ENCODE measurements at regions not wholly inside any gene's neighbourhood (a gene's known extent, or its start where the extent isn't known, plus 50 kb on each side); places are given as distances from the start of the nearest gene placed in this dataset.

GRCh38 chr1:58933599-58933926, 149.7 kb upstream of the JUN start:
- peaks cover 0 to 3% (median 0%) of the 10 kb centered on the region in 9 donors for H3K9me3 Mint-ChIP-seq
- POLR2A ChIA-PET, result no interaction called here
- DNase-seq (no peak), ATAC-seq (no peak)
- peaks cover 0 to 4% (median 0%) of the 10 kb centered on the region in 5 donors for H3K27me3 Mint-ChIP-seq
- H3K36me3 Mint-ChIP-seq, result no peaks in the 10 kb centered on the region
- no peak overlapping the region for H3K4me3 Mint-ChIP-seq
- H3K4me1 Mint-ChIP-seq, result peaks cover 27 to 48% (median 38%) of the 10 kb centered on the region in 4 donors
- no peak overlapping the region for H3K27ac Mint-ChIP-seq

- Mint-ChIP-seq H3K27ac (no peak overlapping the region), H3K27me3 (no peaks in the 10 kb centered on the region), H3K36me3 (no peaks in the 10 kb centered on the region), H3K4me3 (no peak overlapping the region), H3K4me1 (peaks cover 27 to 49% (median 41%) of the 10 kb centered on the region in 4 donors), H3K9me3 (peaks cover 0 to 3% (median 0%) of the 10 kb centered on the region in 9 donors)
- DNase-seq (no peak), ATAC-seq (no peak)
- POLR2A ChIA-PET, result interaction anchor here (0.7 kb wide), 2 partner anchors 8 to 97 kb away, joined by 5 read pairs; no protein-coding TSS in a partner anchor
These were observed 150.9 kb upstream of the JUN start for GRCh38 chr1:58934706-58935105.

- no peaks in the 10 kb centered on the region for H3K36me3 Mint-ChIP-seq
- H3K27ac Mint-ChIP-seq, result no peak overlapping the region
- DNase-seq (no peak), ATAC-seq (no peak)
- POLR2A ChIA-PET, result no interaction called here
- H3K27me3 Mint-ChIP-seq, result no peaks in the 10 kb centered on the region
- no peak overlapping the region for H3K4me3 Mint-ChIP-seq
- peaks cover 44 to 62% (median 56%) of the 10 kb centered on the region in 4 donors for H3K4me1 Mint-ChIP-seq
- peaks cover 0 to 3% (median 0%) of the 10 kb centered on the region in 9 donors for H3K9me3 Mint-ChIP-seq
These were observed 153.1 kb upstream of the JUN start for GRCh38 chr1:58936973-58937372.

- Mint-ChIP-seq H3K27me3 (no peaks in the 10 kb centered on the region), H3K36me3 (no peaks in the 10 kb centered on the region), H3K27ac (no peak overlapping the region), H3K4me3 (no peak overlapping the region), H3K4me1 (peaks cover 50 to 64% (median 59%) of the 10 kb centered on the region in 4 donors), H3K9me3 (no peaks in the 10 kb centered on the region)
- POLR2A ChIA-PET, result interaction anchor here (1.0 kb wide), 1 partner anchor 55 kb away, joined by 3 read pairs; no protein-coding TSS in a partner anchor
- ATAC-seq (no peak), DNase-seq (no peak)
These were observed 155.3 kb upstream of the JUN start for GRCh38 chr1:58939146-58939545.

- Mint-ChIP-seq H3K4me3 (peak overlapping the region in 2 of 10 donors; percentile 1 to 79), H3K9me3 (no peaks in the 10 kb centered on the region), H3K27me3 (no peaks in the 10 kb centered on the region), H3K4me1 (peaks cover 57 to 69% (median 66%) of the 10 kb centered on the region in 4 donors), H3K36me3 (no peaks in the 10 kb centered on the region), H3K27ac (no peak overlapping the region)
- ATAC-seq (no peak), DNase-seq (no peak)
- POLR2A ChIA-PET, result interaction anchor here (0.9 to 1.0 kb wide), 2 partner anchors 55 to 107 kb away, joined by 3 read pairs; no protein-coding TSS in a partner anchor
These were observed 156.0 kb upstream of the JUN start for GRCh38 chr1:58939666-58940370.

GRCh38 chr1:58941471-58942289, 157.8 kb upstream of the JUN start:
- peaks cover 58 to 83% (median 77%) of the 10 kb centered on the region in 4 donors for H3K4me1 Mint-ChIP-seq
- ATAC-seq, result peak; percentile 86
- peak overlapping the region; percentile 63 to 86 (median 78) for H3K4me3 Mint-ChIP-seq
- POLR2A ChIA-PET, result interaction anchor here (0.8 to 2.5 kb wide), 11 partner anchors 10 to 355 kb away, joined by 3 to 13 read pairs (median 5); partner anchors contain the start of gene JUN
- peak in 7 of 10 donors; percentile 16 to 78 (median 42) for DNase-seq
- no peaks in the 10 kb centered on the region for H3K36me3 Mint-ChIP-seq
- peak overlapping the region in 9 of 10 donors; percentile 38 to 89 (median 80) for H3K27ac Mint-ChIP-seq
- no peaks in the 10 kb centered on the region for H3K27me3 Mint-ChIP-seq
- H3K9me3 Mint-ChIP-seq, result no peaks in the 10 kb centered on the region

GRCh38 chr1:58942759-58943191, 158.9 kb upstream of the JUN start:
- Mint-ChIP-seq H3K27ac (peak overlapping the region; percentile 41 to 89 (median 80)), H3K36me3 (no peaks in the 10 kb centered on the region), H3K9me3 (no peaks in the 10 kb centered on the region), H3K27me3 (no peaks in the 10 kb centered on the region), H3K4me3 (peak overlapping the region; percentile 63 to 86 (median 78)), H3K4me1 (peaks cover 59 to 79% (median 76%) of the 10 kb centered on the region in 4 donors)
- ATAC-seq (peak; percentile 50 to 55), DNase-seq (peak in 4 of 10 donors; percentile 21 to 60 (median 41))
- POLR2A ChIA-PET, result interaction anchor here (0.6 to 2.5 kb wide), 10 partner anchors 8 to 161 kb away, joined by 3 to 13 read pairs (median 5); partner anchors contain the start of gene JUN

- Mint-ChIP-seq H3K4me1 (peaks cover 67 to 84% (median 81%) of the 10 kb centered on the region in 4 donors), H3K27ac (peak overlapping the region in 8 of 10 donors; percentile 5 to 80 (median 64)), H3K4me3 (peak overlapping the region in 5 of 10 donors; percentile 34 to 86 (median 75)), H3K36me3 (no peaks in the 10 kb centered on the region), H3K9me3 (no peaks in the 10 kb centered on the region), H3K27me3 (no peaks in the 10 kb centered on the region)
- POLR2A ChIA-PET, result no interaction called here
- no peak for ATAC-seq
- no peak for DNase-seq
These were observed 159.9 kb upstream of the JUN start for GRCh38 chr1:58943776-58944175.

- Mint-ChIP-seq H3K27me3 (no peaks in the 10 kb centered on the region), H3K27ac (peak overlapping the region in 4 of 10 donors; percentile 2 to 62 (median 34)), H3K9me3 (no peaks in the 10 kb centered on the region), H3K36me3 (no peaks in the 10 kb centered on the region), H3K4me3 (peak overlapping the region in 3 of 10 donors; percentile 27 to 86 (median 61)), H3K4me1 (peaks cover 71 to 89% (median 85%) of the 10 kb centered on the region in 4 donors)
- POLR2A ChIA-PET, result no interaction called here
- DNase-seq (no peak), ATAC-seq (no peak)
These were observed 160.6 kb upstream of the JUN start for GRCh38 chr1:58944439-58944838.

GRCh38 chr1:58946390-58946789, 162.5 kb upstream of the JUN start:
- peaks cover 60 to 76% (median 72%) of the 10 kb centered on the region in 4 donors for H3K4me1 Mint-ChIP-seq
- no peaks in the 10 kb centered on the region for H3K27me3 Mint-ChIP-seq
- ATAC-seq (no peak), DNase-seq (no peak)
- no peaks in the 10 kb centered on the region for H3K36me3 Mint-ChIP-seq
- no peaks in the 10 kb centered on the region for H3K9me3 Mint-ChIP-seq
- peak overlapping the region in 1 of 10 donors; percentile 43 for H3K27ac Mint-ChIP-seq
- POLR2A ChIA-PET, result no interaction called here
- peak overlapping the region in 1 of 10 donors; percentile 4 for H3K4me3 Mint-ChIP-seq

GRCh38 chr1:58948671-58949070, 164.8 kb upstream of the JUN start:
- Mint-ChIP-seq H3K36me3 (no peaks in the 10 kb centered on the region), H3K4me1 (peaks cover 48 to 57% (median 53%) of the 10 kb centered on the region in 4 donors), H3K27ac (peak overlapping the region in 4 of 10 donors; percentile 1 to 75 (median 28)), H3K9me3 (no peaks in the 10 kb centered on the region), H3K27me3 (no peaks in the 10 kb centered on the region), H3K4me3 (peak overlapping the region in 8 of 10 donors; percentile 0 to 54 (median 9))
- DNase-seq (peak in 3 of 10 donors; percentile 20 to 37 (median 32)), ATAC-seq (no peak)
- POLR2A ChIA-PET, result no interaction called here

- no peak for ATAC-seq
- POLR2A ChIA-PET, result interaction anchor here (1.1 kb wide), 1 partner anchor 165 kb away, joined by 3 read pairs; no protein-coding TSS in a partner anchor
- DNase-seq, result no peak
- peaks cover 42 to 46% (median 43%) of the 10 kb centered on the region in 4 donors for H3K4me1 Mint-ChIP-seq
- no peak overlapping the region for H3K4me3 Mint-ChIP-seq
- H3K9me3 Mint-ChIP-seq, result no peaks in the 10 kb centered on the region
- H3K27me3 Mint-ChIP-seq, result no peaks in the 10 kb centered on the region
- H3K36me3 Mint-ChIP-seq, result no peaks in the 10 kb centered on the region
- H3K27ac Mint-ChIP-seq, result peak overlapping the region in 3 of 10 donors; percentile 15 to 73 (median 35)
These were observed 165.8 kb upstream of the JUN start for GRCh38 chr1:58949551-58950220.

All from naive thymus-derived CD8-positive, alpha-beta T cell (primary cell).